Uterus (tissue), 3 donors: ENCODE measurements at regions not wholly inside any gene's neighbourhood (a gene's known extent, or its start where the extent isn't known, plus 50 kb on each side); places are given as distances from the start of the nearest gene placed in this dataset.

Experiments
- DNase-seq, 2 donors: peaks; one replicate each; pipeline ENCODE4 v3.0.0-alpha.2; 2019 to 2020
- H3K27ac ChIP-seq, 2 donors: fragments of 200-600 bp; sonication (generic); 1 replicate in 1 of 2; 2 replicates in 1 of 2; pipeline ENCODE4 v1.5.1; 2016 to 2018
- H3K27me3 ChIP-seq, 2 donors: fragments of 200-600 bp; sonication (generic); one replicate each; pipeline ENCODE4 v1.5.1; 2018 to 2019; ENCODE audit warnings: control low read depth in 1 of 2
- H3K36me3 ChIP-seq, 2 donors: fragments of 200-600 bp; sonication (generic); one replicate each; pipeline ENCODE4 v1.5.1; 2019; ENCODE audit warnings: control low read depth in 1 of 2
- H3K4me1 ChIP-seq, 2 donors: fragments of 200-600 bp; sonication (generic); one replicate each; pipeline ENCODE4 v1.5.1; 2018 to 2019; ENCODE audit warnings: control low read depth in 1 of 2
- H3K4me3 ChIP-seq, 2 donors: fragments of 200-600 bp; sonication (generic); 1 replicate in 1 of 2; 2 replicates in 1 of 2; pipeline ENCODE4 v1.5.1; 2018 to 2019; ENCODE audit warnings: mild to moderate bottlenecking in 1 of 2
- H3K9me3 ChIP-seq, 2 donors: fragments of 200-600 bp; sonication (generic); one replicate each; pipeline ENCODE4 v1.5.1; 2019; ENCODE audit warnings: control low read depth in 1 of 2
- POLR2A ChIP-seq, 2 donors: fragments of 450-650 bp; IDR thresholded peaks; one replicate each; pipeline ENCODE4 v1.6.1; 2016; ENCODE audit warnings: antibody characterized with exemption in 2 of 2, mild to moderate bottlenecking in 1 of 2, moderate library complexity in 1 of 2
- intact Hi-C: fragments of 100-400 bp; cut with DNase I; formaldehyde crosslinking; loops from one replicate; pipeline ENCODE4 v1.15.1; 2023; ENCODE audit warnings: low total_unique reads
- TF ChIP-seq, protein P1 (sequence below), 4 experiments: fragments of 200-600 bp in 2 of 4; fragments of 450-650 bp in 2 of 4; sonication (generic) in 2 of 4; IDR thresholded peaks; one replicate each; pipeline ENCODE4 v1.5.1; 2016 to 2019; ENCODE audit warnings: antibody characterized with exemption in 4 of 4, mild to moderate bottlenecking in 2 of 4, moderate library complexity in 1 of 4
- donor health status: DM: yes; HTN: yes; CAD: no.

DNA sequence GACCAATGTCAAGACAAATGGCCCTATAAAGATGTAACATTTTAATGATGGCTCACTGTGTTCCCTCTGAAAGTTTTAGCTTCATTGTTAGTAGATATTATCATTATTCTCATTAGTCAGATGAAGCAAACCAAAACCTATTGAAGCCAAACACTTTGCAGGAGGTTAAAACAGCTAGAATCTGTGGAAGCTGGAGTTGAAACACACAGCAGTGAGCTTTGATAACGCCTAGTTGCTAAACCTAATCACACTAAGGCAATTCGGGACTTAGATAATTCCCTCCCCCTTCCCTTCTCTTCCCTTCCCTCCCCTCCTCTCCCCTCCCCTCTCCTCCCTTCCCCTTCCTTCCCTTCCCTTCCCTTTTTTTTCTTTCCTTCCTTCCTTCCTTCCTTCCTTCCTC is 165.7 kb downstream of the TRIB2 start:
- DNase-seq = no peak
- Histone ChIP-seq H3K27ac (no peak overlapping the region), H3K27me3 (no peaks in the 10 kb centered on the region), H3K4me3 (no peak overlapping the region), H3K4me1 (no peaks in the 10 kb centered on the region), H3K9me3 (no peaks in the 10 kb centered on the region), H3K36me3 (no peaks in the 10 kb centered on the region)
- intact Hi-C loops = no loop called here
- no peak for TF ChIP-seq POLR2A (IDR thresholded peaks at IDR 0.05)
- TF ChIP-seq, protein P1, sequence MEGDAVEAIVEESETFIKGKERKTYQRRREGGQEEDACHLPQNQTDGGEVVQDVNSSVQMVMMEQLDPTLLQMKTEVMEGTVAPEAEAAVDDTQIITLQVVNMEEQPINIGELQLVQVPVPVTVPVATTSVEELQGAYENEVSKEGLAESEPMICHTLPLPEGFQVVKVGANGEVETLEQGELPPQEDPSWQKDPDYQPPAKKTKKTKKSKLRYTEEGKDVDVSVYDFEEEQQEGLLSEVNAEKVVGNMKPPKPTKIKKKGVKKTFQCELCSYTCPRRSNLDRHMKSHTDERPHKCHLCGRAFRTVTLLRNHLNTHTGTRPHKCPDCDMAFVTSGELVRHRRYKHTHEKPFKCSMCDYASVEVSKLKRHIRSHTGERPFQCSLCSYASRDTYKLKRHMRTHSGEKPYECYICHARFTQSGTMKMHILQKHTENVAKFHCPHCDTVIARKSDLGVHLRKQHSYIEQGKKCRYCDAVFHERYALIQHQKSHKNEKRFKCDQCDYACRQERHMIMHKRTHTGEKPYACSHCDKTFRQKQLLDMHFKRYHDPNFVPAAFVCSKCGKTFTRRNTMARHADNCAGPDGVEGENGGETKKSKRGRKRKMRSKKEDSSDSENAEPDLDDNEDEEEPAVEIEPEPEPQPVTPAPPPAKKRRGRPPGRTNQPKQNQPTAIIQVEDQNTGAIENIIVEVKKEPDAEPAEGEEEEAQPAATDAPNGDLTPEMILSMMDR (IDR thresholded peaks at IDR 0.05) = no peak

DNA sequence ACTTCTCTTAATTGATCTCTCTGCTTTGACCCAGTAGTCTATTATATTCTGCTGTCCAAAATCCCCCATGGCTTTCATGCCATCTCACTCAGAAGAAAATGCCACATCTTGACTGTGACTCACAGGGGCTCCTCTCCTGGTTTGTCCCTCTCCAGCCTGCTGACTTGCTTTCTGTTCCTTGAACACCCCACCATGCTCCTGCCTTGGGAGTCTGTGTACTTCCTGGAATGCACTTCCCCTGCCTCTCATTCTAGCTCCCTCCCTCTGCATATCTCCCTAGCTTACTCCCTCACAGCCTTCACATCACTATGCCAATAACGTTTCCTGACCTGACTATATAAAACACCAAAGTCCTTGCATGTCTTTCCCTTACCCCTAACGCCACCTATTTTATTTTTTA is 167.2 kb downstream of the TRIB2 start:
- no peak overlapping the region for H3K4me3 ChIP-seq
- no peak for DNase-seq
- H3K27ac ChIP-seq = no peak overlapping the region
- no peaks in the 10 kb centered on the region for H3K9me3 ChIP-seq
- no peaks in the 10 kb centered on the region for H3K4me1 ChIP-seq
- TF ChIP-seq, protein P1 (IDR thresholded peaks at IDR 0.05) = no peak
- TF ChIP-seq POLR2A (IDR thresholded peaks at IDR 0.05) = no peak
- intact Hi-C loops = no loop called here
- no peaks in the 10 kb centered on the region for H3K36me3 ChIP-seq
- no peaks in the 10 kb centered on the region for H3K27me3 ChIP-seq

DNA sequence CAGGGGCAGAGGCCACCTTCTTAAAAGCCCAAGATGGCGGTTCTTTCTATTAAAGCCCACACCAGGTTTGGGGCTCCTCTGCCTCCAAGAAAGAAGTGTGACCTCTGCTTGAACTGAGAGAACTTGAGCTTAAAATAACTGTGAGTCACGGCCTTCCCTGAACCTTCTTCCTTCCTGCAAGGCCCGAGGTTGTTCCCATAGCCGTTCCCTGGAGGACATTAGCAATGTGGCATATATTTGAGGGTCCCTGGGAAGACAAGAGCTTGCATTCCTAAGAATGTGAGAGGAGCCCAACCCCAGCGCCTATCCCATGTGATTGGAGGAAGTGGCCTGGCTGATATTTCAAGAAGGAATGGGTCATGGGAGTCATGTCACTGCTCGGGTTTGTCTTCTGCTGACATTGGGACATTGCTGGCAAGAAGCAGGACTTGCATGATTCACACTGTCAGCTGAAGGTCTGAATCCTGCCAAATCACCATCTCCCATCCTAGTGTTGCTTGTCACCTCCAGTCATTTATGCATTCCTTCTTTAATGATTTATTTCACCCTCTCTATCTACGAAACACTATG is 168.1 kb downstream of the TRIB2 start:
- TF ChIP-seq POLR2A (IDR thresholded peaks at IDR 0.05) = no peak
- TF ChIP-seq, protein P1 (IDR thresholded peaks at IDR 0.05) = no peak

DNA sequence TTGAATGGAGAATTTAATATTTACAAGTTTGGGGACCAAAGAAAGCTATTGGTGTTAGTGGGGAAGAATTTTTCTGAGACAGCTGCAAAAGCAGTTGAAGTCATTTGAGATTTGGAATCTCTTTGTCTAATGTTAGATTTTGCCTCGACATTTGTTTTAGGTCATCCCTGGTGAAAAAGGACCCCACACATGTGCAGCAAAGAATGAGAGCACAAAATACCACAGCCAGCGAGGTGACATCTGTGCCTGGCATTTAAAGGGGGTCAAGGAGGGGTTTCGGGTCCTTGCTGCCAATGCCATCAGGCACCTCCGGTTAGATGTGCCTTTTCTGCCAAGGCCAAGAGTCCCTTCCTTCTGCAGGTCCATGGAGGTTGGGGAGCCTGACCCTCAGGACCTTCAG is 173.3 kb downstream of the TRIB2 start:
- TF ChIP-seq, protein P1 (IDR thresholded peaks at IDR 0.05) = no peak
- no peak for TF ChIP-seq POLR2A (IDR thresholded peaks at IDR 0.05)
- no peak for DNase-seq
- no peaks in the 10 kb centered on the region for H3K27me3 ChIP-seq
- no peaks in the 10 kb centered on the region for H3K36me3 ChIP-seq
- H3K27ac ChIP-seq = no peak overlapping the region
- intact Hi-C loops = no loop called here
- H3K9me3 ChIP-seq = no peaks in the 10 kb centered on the region
- H3K4me3 ChIP-seq = no peak overlapping the region
- no peaks in the 10 kb centered on the region for H3K4me1 ChIP-seq

More for the DNA sequence above, 168.1 kb downstream of the TRIB2 start:
- H3K27me3 ChIP-seq = no peaks in the 10 kb centered on the region
- peak; percentile 21 to 50 for DNase-seq
- no peaks in the 10 kb centered on the region for H3K9me3 ChIP-seq
- H3K4me1 ChIP-seq = no peaks in the 10 kb centered on the region
- no peak overlapping the region for H3K4me3 ChIP-seq
- no peak overlapping the region for H3K27ac ChIP-seq
- H3K36me3 ChIP-seq = no peaks in the 10 kb centered on the region
- intact Hi-C loops = no loop called here

DNA sequence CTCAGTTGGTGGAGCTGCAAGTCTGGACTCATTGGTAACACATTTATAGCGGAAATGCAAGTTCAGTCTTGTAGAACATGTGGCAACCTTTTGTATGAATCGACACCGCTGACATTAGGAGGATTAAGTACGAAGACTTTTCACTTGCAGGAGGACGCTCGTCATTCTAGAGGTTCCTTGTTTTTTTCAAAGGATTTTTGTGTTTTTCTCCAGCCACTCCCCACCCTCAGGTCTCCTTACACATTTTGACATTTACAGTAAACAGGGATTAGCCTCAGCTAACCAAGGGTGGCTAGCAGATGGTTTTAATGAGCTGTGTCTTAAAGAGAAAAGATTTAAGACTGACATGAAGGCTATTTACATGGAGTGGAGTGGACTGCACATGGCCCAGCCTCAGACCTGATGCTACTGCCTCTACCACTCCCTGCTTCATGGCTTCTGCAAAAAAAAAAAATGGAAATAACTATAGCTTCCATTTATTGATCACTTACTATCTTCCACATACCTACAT is 173.8 kb downstream of the TRIB2 start:
- no peak overlapping the region for H3K27ac ChIP-seq
- no peak for DNase-seq
- no peak overlapping the region for H3K4me3 ChIP-seq
- no peaks in the 10 kb centered on the region for H3K9me3 ChIP-seq
- intact Hi-C loops = no loop called here
- H3K27me3 ChIP-seq = no peaks in the 10 kb centered on the region
- no peaks in the 10 kb centered on the region for H3K36me3 ChIP-seq
- TF ChIP-seq, protein P1 (IDR thresholded peaks at IDR 0.05) = no peak
- TF ChIP-seq POLR2A (IDR thresholded peaks at IDR 0.05) = no peak
- no peaks in the 10 kb centered on the region for H3K4me1 ChIP-seq
